Uterus (tissue), 2 donors: ENCODE measurements at regions not wholly inside any gene's neighbourhood (a gene's known extent, or its start where the extent isn't known, plus 50 kb on each side); places are given as distances from the start of the nearest gene placed in this dataset.

ENCODE experiments used
- CTCF ChIP-seq, 4 experiments: fragments of 200-600 bp in 2 of 4; fragments of 450-650 bp in 2 of 4; sonication (generic) in 2 of 4; IDR thresholded peaks; one replicate each; pipeline ENCODE4 v1.5.1; 2016 to 2019; ENCODE audit warnings: antibody characterized with exemption in 4 of 4, mild to moderate bottlenecking in 2 of 4, moderate library complexity in 1 of 4
- POLR2A ChIP-seq, 2 donors: fragments of 450-650 bp; IDR thresholded peaks; one replicate each; pipeline ENCODE4 v1.6.1; 2016; ENCODE audit warnings: antibody characterized with exemption in 2 of 2, mild to moderate bottlenecking in 1 of 2, moderate library complexity in 1 of 2

- TF ChIP-seq CTCF (IDR thresholded peaks at IDR 0.05), result no peak
- TF ChIP-seq POLR2A (IDR thresholded peaks at IDR 0.05), result no peak
Measured at GRCh38 chr13:34020388-34020787, 202.4 kb downstream of the RFC3 start.
